LNCAP (cell line): ENCODE measurements at regions not wholly inside any gene's neighbourhood (a gene's known extent, or its start where the extent isn't known, plus 50 kb on each side); places are given as distances from the start of the nearest gene placed in this dataset.

Experiments
- CTCF ChIP-seq: fragments of 450-650 bp; IDR thresholded peaks from 2 replicates; pipeline ENCODE4 v1.5.1; 2017; ENCODE audit warnings: mild to moderate bottlenecking

- no peak for TF ChIP-seq CTCF
Measured at GRCh38 chr5:54722846-54723433, 205.4 kb downstream of the SNX18 start.

- no peak for TF ChIP-seq CTCF
Measured at GRCh38 chr5:54721951-54722654, 204.5 kb downstream of the SNX18 start.

GRCh38 chr5:54721116-54721515, 203.6 kb downstream of the SNX18 start:
- TF ChIP-seq CTCF = no peak

GRCh38 chr5:54720341-54720740, 202.8 kb downstream of the SNX18 start:
- TF ChIP-seq CTCF = no peak

GRCh38 chr5:54719384-54720283, 202.1 kb downstream of the SNX18 start:
- no peak for TF ChIP-seq CTCF

- TF ChIP-seq CTCF = no peak
Measured at GRCh38 chr5:54718656-54719055, 201.1 kb downstream of the SNX18 start.

GRCh38 chr5:54717870-54718269, 200.3 kb downstream of the SNX18 start:
- TF ChIP-seq CTCF = no peak
